Activated T-cell treated with anti-CD3 and anti-CD28 coated beads for 24 hours (primary cell): ENCODE measurements at regions not wholly inside any gene's neighbourhood (a gene's known extent, or its start where the extent isn't known, plus 50 kb on each side); places are given as distances from the start of the nearest gene placed in this dataset.
"Not testable (repeated sequence)": the region's sequence is repeated elsewhere in the genome, so short reads cannot be mapped to it uniquely, and the experiment has no call there.

Experiments used
- DNase-seq: peaks from one replicate; pipeline ENCODE4 v3.0.0-alpha.2; 2020; ENCODE audit warnings: low read depth

- no peak for DNase-seq
These were observed 374.9 kb upstream of the TRPC7 start for GRCh38 chr5:136740228-136740627.

- DNase-seq, result not testable (repeated sequence)
These were observed 373.9 kb upstream of the TRPC7 start for GRCh38 chr5:136739271-136739670.

DNA sequence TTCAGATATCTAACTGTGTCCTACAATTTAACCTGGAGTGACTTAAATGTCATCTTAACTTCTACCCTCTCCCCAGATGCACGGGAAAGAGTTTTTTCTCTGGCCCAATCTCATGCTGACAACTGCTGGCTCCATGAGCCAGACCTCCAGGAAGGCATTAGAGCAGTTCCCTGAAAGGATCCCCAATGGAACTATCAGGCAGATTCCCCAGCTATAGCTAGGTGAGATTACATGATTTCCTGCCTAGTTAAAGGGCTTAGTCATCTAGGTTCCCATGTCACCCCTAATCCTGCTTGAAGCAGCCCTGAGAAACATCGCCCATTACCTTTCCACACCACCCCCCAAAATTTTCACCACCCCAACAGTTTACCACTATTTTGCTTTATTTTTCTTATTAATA, 373.5 kb upstream of the TRPC7 start:
- no peak for DNase-seq

- DNase-seq, result no peak
These were observed 370.7 kb upstream of the TRPC7 start for GRCh38 chr5:136736021-136736420.

DNA sequence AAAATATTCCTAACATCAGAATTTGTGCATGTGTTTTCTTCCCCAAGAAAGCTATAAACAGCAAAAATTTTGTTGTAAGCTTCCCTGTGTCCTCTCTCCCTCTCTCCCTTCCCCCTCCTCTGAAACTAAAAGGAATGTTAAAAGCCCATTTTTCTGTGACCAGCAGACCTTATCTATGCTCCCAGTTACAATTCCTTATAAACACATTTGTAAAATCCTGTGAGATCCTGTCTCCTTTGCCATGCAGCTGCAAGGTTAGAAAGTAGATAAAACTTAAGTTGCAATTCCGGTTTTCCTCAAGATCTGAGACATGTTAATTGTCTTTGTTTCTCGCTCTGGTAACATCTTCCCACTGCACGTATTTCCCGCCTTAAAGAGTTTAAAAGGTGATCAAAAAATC, 370.3 kb upstream of the TRPC7 start:
- not testable (repeated sequence) for DNase-seq

GRCh38 chr5:136734628-136735027, 369.3 kb upstream of the TRPC7 start:
- no peak for DNase-seq

GRCh38 chr5:136732751-136733150, 367.4 kb upstream of the TRPC7 start:
- DNase-seq, result no peak

DNA sequence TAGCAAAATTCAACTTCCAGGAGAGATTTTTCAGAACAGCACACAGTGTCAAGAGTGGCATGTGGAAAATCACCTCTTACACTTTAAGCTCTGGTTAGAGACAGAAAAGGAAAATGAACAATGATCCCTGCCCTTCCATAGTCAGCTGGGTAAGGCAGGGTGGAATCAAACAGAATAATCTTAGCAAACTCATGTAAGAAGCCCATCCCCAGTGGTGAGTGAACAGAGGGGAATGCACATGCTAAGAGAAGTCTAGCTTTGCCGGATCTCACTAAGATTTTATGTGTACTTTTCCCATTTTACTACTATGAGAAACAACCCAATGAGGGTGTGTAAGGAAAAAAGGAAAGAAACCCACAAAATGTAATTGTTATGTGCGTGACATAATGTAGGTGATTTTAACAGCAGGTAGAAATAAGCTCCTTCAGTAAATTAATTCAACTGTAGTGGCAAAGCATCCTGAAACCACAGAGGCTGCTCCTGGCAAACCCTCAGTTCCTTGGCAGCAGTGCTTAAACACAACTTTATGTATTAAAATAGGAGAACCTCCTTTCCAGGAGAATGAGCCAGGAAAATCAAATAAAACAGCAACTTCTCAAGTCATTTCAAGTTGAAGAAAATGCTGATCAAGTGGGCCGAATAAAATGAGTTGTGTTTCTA, 366.0 kb upstream of the TRPC7 start:
- DNase-seq, result no peak

DNA sequence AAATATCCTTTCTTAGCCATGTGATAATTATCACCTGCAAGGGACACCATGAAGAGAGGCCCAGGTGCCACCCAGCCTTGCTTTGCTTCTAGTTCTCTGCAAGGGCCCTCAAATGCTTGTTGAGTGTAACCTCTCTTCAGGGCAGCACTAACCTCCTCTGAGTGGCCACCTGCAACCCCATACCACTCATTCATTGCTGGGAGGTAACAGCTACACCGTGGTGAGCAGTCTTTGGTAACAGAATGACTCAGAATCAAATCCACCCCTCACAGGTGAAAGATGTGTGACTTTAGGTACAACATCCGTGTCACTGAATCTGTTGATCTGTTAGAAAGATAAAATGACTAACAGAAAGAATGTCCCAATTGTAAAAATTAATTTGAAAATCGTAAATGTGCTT, 365.1 kb upstream of the TRPC7 start:
- no peak for DNase-seq

DNA sequence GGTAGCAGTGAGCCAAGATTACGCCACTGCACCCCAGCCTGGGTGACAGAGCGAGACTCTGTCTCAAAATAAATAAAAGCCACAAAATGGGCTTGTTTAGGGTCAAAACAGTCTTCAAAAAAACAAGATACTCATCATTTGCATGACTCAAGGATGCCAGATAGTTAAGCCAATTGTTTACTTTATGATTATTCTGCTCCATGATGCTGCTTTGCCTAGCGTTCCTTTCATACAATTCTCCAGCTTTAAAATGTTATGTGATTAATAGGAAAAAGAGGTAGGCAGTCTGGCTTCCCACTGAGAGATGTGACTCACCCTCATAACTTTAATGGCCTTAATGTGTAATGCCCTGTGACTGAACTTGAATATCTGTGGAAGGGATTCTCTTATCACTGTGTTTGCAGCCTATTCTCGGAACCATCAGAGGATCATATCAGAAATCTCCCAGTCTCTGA, 364.6 kb upstream of the TRPC7 start:
- DNase-seq, result no peak

- no peak for DNase-seq
These were observed 361.2 kb upstream of the TRPC7 start for GRCh38 chr5:136726506-136726905.

DNA sequence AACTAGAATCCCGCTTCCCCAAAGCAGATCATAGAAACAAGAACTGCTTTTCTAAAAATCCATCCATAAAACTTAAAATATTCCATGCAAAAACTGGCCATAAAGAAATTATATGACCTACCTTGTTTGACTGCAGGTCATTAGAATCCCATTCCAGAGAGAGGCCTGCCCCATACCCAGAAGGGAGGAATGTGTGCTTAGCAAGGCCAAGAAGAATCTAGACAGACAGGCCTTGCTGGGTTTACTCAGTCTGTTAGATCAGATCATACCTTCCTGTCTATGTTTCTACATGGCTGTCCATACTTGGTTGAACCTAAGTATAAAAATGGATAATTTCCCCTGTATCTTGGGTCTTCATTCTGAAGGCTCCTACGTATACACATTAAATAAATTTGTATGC, 358.8 kb upstream of the TRPC7 start:
- no peak for DNase-seq

- no peak for DNase-seq
These were observed 357.2 kb upstream of the TRPC7 start for GRCh38 chr5:136722581-136722980.

- no peak for DNase-seq
These were observed 356.7 kb upstream of the TRPC7 start for GRCh38 chr5:136722086-136722485.

DNA sequence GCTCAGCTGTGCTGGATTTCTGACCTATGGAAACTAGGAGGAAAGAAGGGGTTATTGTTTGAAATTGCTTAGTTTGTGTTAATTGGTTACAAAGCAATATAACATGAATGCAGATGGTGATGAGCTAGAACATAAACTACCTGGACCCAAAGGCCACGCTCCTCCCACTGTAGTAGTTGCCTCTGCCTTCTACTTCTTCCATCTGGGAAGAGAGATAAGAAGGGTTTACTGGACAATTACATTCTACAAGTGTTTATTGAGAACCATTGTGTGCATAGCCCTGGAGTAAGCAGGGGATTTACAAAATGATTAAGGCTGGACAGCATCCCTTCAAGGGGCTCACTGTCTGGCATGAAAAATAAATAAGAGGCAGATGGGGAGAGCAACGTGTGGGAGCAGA, 355.3 kb upstream of the TRPC7 start:
- DNase-seq, result no peak

- no peak for DNase-seq
These were observed 352.6 kb upstream of the TRPC7 start for GRCh38 chr5:136717917-136718316.

DNA sequence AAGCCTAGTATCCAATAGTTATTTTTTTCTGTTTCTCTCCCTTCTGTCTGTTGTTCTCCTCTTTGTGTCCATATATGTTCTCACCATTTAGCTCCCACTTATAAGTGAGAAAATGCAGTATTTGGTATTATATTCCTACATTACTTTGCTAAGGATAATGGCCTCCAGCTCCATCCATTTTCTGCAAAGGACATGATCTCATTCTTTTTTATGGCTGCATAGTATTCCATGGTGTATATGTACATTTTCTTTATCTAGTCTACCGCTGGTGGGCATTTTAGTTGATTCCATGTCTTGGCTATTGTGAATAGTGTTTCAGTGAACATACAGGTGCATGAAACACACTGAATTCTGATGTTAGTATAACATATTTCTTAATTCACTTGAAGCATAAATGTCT, 348.9 kb upstream of the TRPC7 start:
- no peak for DNase-seq

GRCh38 chr5:136712628-136713027, 347.3 kb upstream of the TRPC7 start:
- DNase-seq, result no peak

- no peak for DNase-seq
These were observed 345.5 kb upstream of the TRPC7 start for GRCh38 chr5:136710834-136711233.

DNA sequence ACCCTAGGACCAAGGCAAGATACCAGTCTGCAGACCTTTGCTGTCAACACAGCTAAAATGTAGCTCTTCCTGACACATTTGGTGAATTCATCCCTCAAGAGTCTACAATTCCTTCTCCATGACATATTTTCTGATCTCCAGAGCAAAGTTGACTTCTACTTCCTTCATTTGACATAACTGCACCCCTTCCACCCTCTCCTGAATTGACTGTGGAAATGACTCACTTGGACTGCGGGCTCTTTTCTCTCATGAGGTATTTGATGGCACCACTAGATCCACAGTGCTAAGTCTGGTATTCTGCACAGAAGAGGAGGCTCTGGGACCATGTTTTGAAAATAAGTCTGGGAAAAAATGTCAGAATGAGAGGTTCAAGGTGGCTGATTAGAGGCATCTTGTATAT, 338.4 kb upstream of the TRPC7 start:
- no peak for DNase-seq

DNA sequence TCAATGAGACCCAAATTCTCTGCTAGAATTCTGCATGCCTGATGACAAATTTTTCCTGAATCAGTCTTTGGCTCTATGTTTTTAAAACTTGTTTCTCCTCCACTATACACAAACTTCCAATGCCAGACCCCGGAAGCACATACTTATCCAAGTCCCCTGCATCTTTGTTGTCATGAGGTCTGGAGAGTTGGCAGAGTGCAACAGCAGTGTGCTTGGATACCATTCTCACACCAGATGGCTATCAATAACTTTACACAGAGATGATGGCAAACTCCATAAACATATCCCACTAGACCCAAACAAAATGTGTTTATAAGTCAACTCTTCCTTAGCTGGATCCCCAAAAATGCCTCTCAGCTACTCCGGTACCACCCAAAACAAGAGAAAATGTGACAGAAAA, 337.7 kb upstream of the TRPC7 start:
- DNase-seq, result no peak

DNA sequence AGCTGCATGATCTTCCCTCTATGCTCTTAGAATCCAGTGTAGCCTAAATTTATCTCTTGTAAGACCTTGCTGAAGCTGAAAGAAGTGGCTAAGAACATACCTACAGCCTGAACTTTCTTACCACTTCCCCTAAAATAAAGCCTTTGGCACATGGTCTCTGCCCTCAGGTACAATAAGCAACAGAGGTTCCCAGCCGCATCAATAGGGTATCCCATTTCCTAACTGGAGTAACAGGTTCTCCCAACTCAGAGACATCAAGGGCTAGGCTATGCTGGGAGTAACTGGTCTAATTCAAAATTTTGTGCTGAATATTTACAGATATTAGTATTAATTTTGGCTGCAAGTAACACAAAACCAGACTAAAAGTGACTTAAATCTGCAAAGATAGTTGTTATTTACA, 335.8 kb upstream of the TRPC7 start:
- DNase-seq, result no peak

- no peak for DNase-seq
These were observed 334.3 kb upstream of the TRPC7 start for GRCh38 chr5:136699651-136700050.

DNA sequence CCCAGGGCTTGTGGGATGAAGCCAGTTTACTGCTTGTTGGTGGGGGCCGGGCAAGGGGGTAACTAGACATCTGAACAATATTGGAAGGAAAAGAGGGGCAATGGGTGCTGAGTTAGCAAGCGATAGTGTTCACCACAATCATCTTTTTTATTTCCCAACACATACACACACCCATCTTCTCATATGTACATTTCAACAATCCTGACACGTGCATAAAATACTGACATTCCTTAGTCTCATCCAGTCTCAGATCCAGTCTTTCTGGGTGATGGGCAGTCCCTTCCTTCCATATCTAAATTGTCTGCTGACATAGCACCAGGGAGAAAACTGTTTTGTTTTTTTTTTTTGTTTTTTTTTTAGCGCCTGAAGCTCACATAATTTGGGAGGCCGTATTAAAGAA, 333.6 kb upstream of the TRPC7 start:
- no peak for DNase-seq

GRCh38 chr5:136694258-136694657, 328.9 kb upstream of the TRPC7 start:
- DNase-seq, result no peak
